Activated CD4-positive, alpha-beta T cell treated with anti-CD3 and anti-CD28 coated beads for 4 hours (primary cell): ENCODE measurements at regions not wholly inside any gene's neighbourhood (a gene's known extent, or its start where the extent isn't known, plus 50 kb on each side); places are given as distances from the start of the nearest gene placed in this dataset.

Experiments used
- DNase-seq, 2 donors: peaks; one replicate each; pipeline ENCODE4 v3.0.0-alpha.2; 2020

- DNase-seq: no peak
These were observed 52.5 kb upstream of the C11orf58 start for GRCh38 chr11:16685914-16686313.

GRCh38 chr11:16678466-16679116, 59.9 kb upstream of the C11orf58 start:
- no peak for DNase-seq

GRCh38 chr11:16669799-16670415, 68.5 kb upstream of the C11orf58 start:
- no peak for DNase-seq

- DNase-seq: no peak
These were observed 105.9 kb upstream of the C11orf58 start for GRCh38 chr11:16632295-16633200.

GRCh38 chr11:16630651-16631050, 107.8 kb upstream of the C11orf58 start:
- no peak for DNase-seq

- DNase-seq: no peak
These were observed 120.0 kb upstream of the C11orf58 start for GRCh38 chr11:16618431-16618830.

- DNase-seq: no peak
These were observed 123.0 kb upstream of the C11orf58 start for GRCh38 chr11:16615480-16615879.

GRCh38 chr11:16613512-16614381, 124.7 kb upstream of the C11orf58 start:
- DNase-seq: peak; percentile 35 to 53

GRCh38 chr11:16613262-16613511, 125.3 kb upstream of the C11orf58 start:
- DNase-seq: no peak

- DNase-seq: no peak
These were observed 125.7 kb upstream of the C11orf58 start for GRCh38 chr11:16612566-16613261.

GRCh38 chr11:16611926-16612565, 126.4 kb upstream of the C11orf58 start:
- DNase-seq: no peak

- no peak for DNase-seq
These were observed 127.0 kb upstream of the C11orf58 start for GRCh38 chr11:16611401-16611921.

- DNase-seq: no peak
These were observed 127.6 kb upstream of the C11orf58 start for GRCh38 chr11:16610738-16611388.

GRCh38 chr11:16610213-16610737, 128.2 kb upstream of the C11orf58 start:
- no peak for DNase-seq

- DNase-seq: no peak
These were observed 128.7 kb upstream of the C11orf58 start for GRCh38 chr11:16609769-16610168.

- DNase-seq: no peak
These were observed 130.5 kb upstream of the C11orf58 start for GRCh38 chr11:16607675-16608644.

GRCh38 chr11:16606784-16607674, 131.4 kb upstream of the C11orf58 start:
- no peak for DNase-seq
